HCT116 (cell line): ENCODE measurements at regions not wholly inside any gene's neighbourhood (a gene's known extent, or its start where the extent isn't known, plus 50 kb on each side); places are given as distances from the start of the nearest gene placed in this dataset.

Experiments
- CEBPB ChIP-seq: IDR thresholded peaks from 2 replicates; pipeline ENCODE4 v1.6.1; 2012; ENCODE audit warnings: low read depth
- RAD21 ChIP-seq: IDR thresholded peaks from 2 replicates; pipeline ENCODE4 v1.6.1; 2012; ENCODE audit warnings: low read depth, mild to moderate bottlenecking
- SRF ChIP-seq: IDR thresholded peaks from 2 replicates; pipeline ENCODE4 v1.6.1; 2012; ENCODE audit warnings: low read depth
- TF ChIP-seq, protein P1 (sequence below), 3 experiments: fragments of 200-600 bp in 1 of 3; sonication (generic) in 1 of 3; IDR thresholded peaks in 2 of 3; conservative IDR thresholded peaks in 1 of 3; 2 replicates each; pipeline ENCODE4 v1.5.1; 2012 to 2017; ENCODE audit warnings: low read depth in 2 of 3, low read length in 2 of 3, antibody characterized with exemption in 1 of 3, borderline replicate concordance in 1 of 3, control low read depth in 1 of 3, mild to moderate bottlenecking in 1 of 3, mixed read lengths in 1 of 3, mixed run types in 1 of 3, moderate library complexity in 1 of 3; ENCODE audit not compliant: insufficient read depth in 1 of 3

GRCh38 chr5:23268136-23268535 lies 239.3 kb upstream of the PRDM9 start:
- TF ChIP-seq, protein P1, sequence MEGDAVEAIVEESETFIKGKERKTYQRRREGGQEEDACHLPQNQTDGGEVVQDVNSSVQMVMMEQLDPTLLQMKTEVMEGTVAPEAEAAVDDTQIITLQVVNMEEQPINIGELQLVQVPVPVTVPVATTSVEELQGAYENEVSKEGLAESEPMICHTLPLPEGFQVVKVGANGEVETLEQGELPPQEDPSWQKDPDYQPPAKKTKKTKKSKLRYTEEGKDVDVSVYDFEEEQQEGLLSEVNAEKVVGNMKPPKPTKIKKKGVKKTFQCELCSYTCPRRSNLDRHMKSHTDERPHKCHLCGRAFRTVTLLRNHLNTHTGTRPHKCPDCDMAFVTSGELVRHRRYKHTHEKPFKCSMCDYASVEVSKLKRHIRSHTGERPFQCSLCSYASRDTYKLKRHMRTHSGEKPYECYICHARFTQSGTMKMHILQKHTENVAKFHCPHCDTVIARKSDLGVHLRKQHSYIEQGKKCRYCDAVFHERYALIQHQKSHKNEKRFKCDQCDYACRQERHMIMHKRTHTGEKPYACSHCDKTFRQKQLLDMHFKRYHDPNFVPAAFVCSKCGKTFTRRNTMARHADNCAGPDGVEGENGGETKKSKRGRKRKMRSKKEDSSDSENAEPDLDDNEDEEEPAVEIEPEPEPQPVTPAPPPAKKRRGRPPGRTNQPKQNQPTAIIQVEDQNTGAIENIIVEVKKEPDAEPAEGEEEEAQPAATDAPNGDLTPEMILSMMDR (IDR thresholded peaks at IDR 0.05 in 2 of 3, conservative IDR thresholded peaks at IDR 0.05 in 1 of 3; ENCODE audit: borderline replicate concordance in 1 of 3, insufficient read depth in 1 of 3, low read depth in 2 of 3, low read length in 2 of 3) = no peak
- TF ChIP-seq RAD21 (no peak), SRF (no peak), CEBPB (no peak)
